Ovary (tissue), 3 donors: ENCODE measurements at regions not wholly inside any gene's neighbourhood (a gene's known extent, or its start where the extent isn't known, plus 50 kb on each side); places are given as distances from the start of the nearest gene placed in this dataset.

Source experiments
- EP300 ChIP-seq: sonication (generic); formaldehyde crosslinking; IDR thresholded peaks from one replicate; pipeline ENCODE4 v1.6.1; 2017; ENCODE audit warnings: antibody characterized with exemption
- POLR2A ChIP-seq: fragments of 450-650 bp; IDR thresholded peaks from one replicate; pipeline ENCODE4 v1.6.1; 2017; ENCODE audit warnings: antibody characterized with exemption, mild to moderate bottlenecking, moderate library complexity
- TF ChIP-seq, protein P1 (sequence below), 3 donors: fragments of 450-650 bp in 2 of 3; fragments of 200-600 bp in 1 of 3; IDR thresholded peaks; one replicate each; pipeline versions ENCODE4 v1.5.1 to v1.8.0; 2016 to 2022; ENCODE audit warnings: antibody characterized with exemption in 3 of 3, mild to moderate bottlenecking in 1 of 3
- donor health status: DM: no; HTN: no; CAD: no.

DNA sequence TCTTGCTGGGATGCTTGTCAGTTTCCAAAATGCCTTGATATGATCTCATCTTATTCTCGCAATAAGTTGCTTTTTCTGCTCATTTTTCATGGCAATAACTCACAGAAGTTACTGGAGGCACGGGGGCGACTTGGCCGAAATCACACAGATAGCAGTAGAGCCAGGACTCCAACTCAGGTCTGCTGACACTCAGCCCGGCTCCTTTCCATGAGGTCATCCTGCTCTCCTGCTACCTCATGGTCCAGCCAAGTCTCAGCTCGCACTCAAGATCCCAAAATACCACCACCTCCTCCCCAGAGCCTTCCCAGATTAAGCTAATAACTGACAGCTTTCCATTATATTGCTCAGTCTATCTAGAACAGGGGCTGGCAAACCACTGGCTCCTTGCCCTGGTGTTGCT lies 269.5 kb downstream of the MAP2K4 start:
- no peak for TF ChIP-seq POLR2A
- TF ChIP-seq, protein P1, sequence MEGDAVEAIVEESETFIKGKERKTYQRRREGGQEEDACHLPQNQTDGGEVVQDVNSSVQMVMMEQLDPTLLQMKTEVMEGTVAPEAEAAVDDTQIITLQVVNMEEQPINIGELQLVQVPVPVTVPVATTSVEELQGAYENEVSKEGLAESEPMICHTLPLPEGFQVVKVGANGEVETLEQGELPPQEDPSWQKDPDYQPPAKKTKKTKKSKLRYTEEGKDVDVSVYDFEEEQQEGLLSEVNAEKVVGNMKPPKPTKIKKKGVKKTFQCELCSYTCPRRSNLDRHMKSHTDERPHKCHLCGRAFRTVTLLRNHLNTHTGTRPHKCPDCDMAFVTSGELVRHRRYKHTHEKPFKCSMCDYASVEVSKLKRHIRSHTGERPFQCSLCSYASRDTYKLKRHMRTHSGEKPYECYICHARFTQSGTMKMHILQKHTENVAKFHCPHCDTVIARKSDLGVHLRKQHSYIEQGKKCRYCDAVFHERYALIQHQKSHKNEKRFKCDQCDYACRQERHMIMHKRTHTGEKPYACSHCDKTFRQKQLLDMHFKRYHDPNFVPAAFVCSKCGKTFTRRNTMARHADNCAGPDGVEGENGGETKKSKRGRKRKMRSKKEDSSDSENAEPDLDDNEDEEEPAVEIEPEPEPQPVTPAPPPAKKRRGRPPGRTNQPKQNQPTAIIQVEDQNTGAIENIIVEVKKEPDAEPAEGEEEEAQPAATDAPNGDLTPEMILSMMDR (IDR thresholded peaks at IDR 0.05), result no peak
- no peak for TF ChIP-seq EP300
